ENCODE measurements at regions not wholly inside any gene's neighbourhood (a gene's known extent, or its start where the extent isn't known, plus 50 kb on each side); places are given as distances from the start of the nearest gene placed in this dataset.

DNA sequence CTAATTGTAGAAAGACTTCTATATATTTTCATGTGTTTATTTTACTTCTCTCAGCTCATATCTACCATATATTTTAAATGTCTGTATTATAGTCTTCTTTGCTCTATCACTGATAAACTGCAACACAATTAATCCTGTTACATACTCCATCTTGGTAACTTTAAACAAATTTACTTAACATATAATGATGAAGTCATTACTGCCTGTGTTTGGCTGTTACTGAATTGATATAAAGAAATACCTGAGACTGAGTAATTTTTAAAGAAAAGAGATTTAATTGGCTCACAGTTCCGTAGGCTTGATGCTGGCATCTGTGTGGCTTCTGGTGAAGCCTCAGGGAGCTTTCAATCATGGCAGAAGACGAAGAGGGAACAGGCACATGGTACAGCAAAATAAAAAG, 1480.4 kb downstream of the HACE1 start:
- TF ChIP-seq ZBTB7A (IDR thresholded peaks at IDR 0.05; ENCODE audit: low read depth) = no peak
- TF ChIP-seq, protein P1, sequence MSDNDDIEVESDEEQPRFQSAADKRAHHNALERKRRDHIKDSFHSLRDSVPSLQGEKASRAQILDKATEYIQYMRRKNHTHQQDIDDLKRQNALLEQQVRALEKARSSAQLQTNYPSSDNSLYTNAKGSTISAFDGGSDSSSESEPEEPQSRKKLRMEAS (IDR thresholded peaks at IDR 0.05) = no peak
- no peak for TF ChIP-seq TEAD4 (IDR thresholded peaks at IDR 0.05)
- TF ChIP-seq RAD21 (IDR thresholded peaks at IDR 0.05; ENCODE audit: low read depth) = no peak
- no peak for TF ChIP-seq EP300 (IDR thresholded peaks at IDR 0.05; ENCODE audit: borderline replicate concordance)
- TF ChIP-seq, protein P2, sequence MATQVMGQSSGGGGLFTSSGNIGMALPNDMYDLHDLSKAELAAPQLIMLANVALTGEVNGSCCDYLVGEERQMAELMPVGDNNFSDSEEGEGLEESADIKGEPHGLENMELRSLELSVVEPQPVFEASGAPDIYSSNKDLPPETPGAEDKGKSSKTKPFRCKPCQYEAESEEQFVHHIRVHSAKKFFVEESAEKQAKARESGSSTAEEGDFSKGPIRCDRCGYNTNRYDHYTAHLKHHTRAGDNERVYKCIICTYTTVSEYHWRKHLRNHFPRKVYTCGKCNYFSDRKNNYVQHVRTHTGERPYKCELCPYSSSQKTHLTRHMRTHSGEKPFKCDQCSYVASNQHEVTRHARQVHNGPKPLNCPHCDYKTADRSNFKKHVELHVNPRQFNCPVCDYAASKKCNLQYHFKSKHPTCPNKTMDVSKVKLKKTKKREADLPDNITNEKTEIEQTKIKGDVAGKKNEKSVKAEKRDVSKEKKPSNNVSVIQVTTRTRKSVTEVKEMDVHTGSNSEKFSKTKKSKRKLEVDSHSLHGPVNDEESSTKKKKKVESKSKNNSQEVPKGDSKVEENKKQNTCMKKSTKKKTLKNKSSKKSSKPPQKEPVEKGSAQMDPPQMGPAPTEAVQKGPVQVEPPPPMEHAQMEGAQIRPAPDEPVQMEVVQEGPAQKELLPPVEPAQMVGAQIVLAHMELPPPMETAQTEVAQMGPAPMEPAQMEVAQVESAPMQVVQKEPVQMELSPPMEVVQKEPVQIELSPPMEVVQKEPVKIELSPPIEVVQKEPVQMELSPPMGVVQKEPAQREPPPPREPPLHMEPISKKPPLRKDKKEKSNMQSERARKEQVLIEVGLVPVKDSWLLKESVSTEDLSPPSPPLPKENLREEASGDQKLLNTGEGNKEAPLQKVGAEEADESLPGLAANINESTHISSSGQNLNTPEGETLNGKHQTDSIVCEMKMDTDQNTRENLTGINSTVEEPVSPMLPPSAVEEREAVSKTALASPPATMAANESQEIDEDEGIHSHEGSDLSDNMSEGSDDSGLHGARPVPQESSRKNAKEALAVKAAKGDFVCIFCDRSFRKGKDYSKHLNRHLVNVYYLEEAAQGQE (IDR thresholded peaks at IDR 0.05; ENCODE audit: low read depth) = no peak
- TF ChIP-seq, protein P3, sequence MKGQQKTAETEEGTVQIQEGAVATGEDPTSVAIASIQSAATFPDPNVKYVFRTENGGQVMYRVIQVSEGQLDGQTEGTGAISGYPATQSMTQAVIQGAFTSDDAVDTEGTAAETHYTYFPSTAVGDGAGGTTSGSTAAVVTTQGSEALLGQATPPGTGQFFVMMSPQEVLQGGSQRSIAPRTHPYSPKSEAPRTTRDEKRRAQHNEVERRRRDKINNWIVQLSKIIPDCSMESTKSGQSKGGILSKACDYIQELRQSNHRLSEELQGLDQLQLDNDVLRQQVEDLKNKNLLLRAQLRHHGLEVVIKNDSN (IDR thresholded peaks at IDR 0.05) = no peak
- TF ChIP-seq EGR1 (IDR thresholded peaks at IDR 0.05) = no peak
- TF ChIP-seq TAF1 (IDR thresholded peaks at IDR 0.05; ENCODE audit: low read depth) = no peak

Measured in Ishikawa (cell line).